Mammary epithelial cell (primary cell): ENCODE measurements at regions not wholly inside any gene's neighbourhood (a gene's known extent, or its start where the extent isn't known, plus 50 kb on each side); places are given as distances from the start of the nearest gene placed in this dataset.

ENCODE experiments used
- CTCF ChIP-seq, 2 donors: IDR thresholded peaks in 1 of 2; conservative IDR thresholded peaks in 1 of 2; 2 replicates each; pipeline ENCODE4 v1.5.1; 2011 to 2012; ENCODE audit warnings: inconsistent platforms in 2 of 2, low read length in 2 of 2, mild to moderate bottlenecking in 2 of 2, control low read depth in 1 of 2, low read depth in 1 of 2; ENCODE audit not compliant: insufficient read depth in 1 of 2; ENCODE audit errors: extremely low read depth in 1 of 2
- EZH2 ChIP-seq: IDR thresholded peaks from 2 replicates; pipeline ENCODE4 v1.6.1; 2012; ENCODE audit warnings: low read length, inconsistent platforms, borderline replicate concordance

- TF ChIP-seq CTCF (conservative IDR thresholded peaks at IDR 0.05 in 1 of 2, IDR thresholded peaks at IDR 0.05 in 1 of 2; ENCODE audit: extremely low read depth in 1 of 2, insufficient read depth in 1 of 2, low read depth in 1 of 2, low read length in 2 of 2) = no peak
- TF ChIP-seq EZH2 = no peak
These were observed 76.8 kb upstream of the RBMS1 start for GRCh38 chr2:160570376-160570775.
